ENCODE measurements at regions not wholly inside any gene's neighbourhood (a gene's known extent, or its start where the extent isn't known, plus 50 kb on each side); places are given as distances from the start of the nearest gene placed in this dataset.

- H3K9me2 ChIP-seq (ENCODE audit: insufficient read depth, low read length), result no peaks in the 10 kb centered on the region
- H3F3A ChIP-seq (ENCODE audit: insufficient read depth, low read length, poor library complexity, severe bottlenecking), result no peaks in the 10 kb centered on the region
- H3K9ac ChIP-seq (ENCODE audit: low read length), result no peak overlapping the region
- no peaks in the 10 kb centered on the region for H3K36me3 ChIP-seq (ENCODE audit: insufficient read depth, low read length)
- H3K27me3 ChIP-seq (ENCODE audit: insufficient read depth, low read depth, low read length), result no peaks in the 10 kb centered on the region
- no peak overlapping the region for H2AFZ ChIP-seq (ENCODE audit: low read depth, low read length)
- H3K9me3 ChIP-seq (ENCODE audit: low read length), result no peaks in the 10 kb centered on the region
- H3K79me2 ChIP-seq (replicated peaks; ENCODE audit: insufficient read depth, low read length), result no peaks in the 10 kb centered on the region
- no peak overlapping the region for H3K27ac ChIP-seq (ENCODE audit: low read length)
- no peak overlapping the region for H3K4me2 ChIP-seq (ENCODE audit: low read length)
- H4K20me1 ChIP-seq (ENCODE audit: insufficient read depth), result no peaks in the 10 kb centered on the region
- no peak overlapping the region for H3K4me3 ChIP-seq (ENCODE audit: low read length)
- TF ChIP-seq EZH2 (IDR thresholded peaks at IDR 0.05; ENCODE audit: borderline replicate concordance, insufficient read depth, low read length, poor library complexity, severe bottlenecking) (no peak), TAF1 (IDR thresholded peaks at IDR 0.05; ENCODE audit: low read depth) (no peak), RAD21 (conservative IDR thresholded peaks at IDR 0.05) (no peak), EP300 (conservative IDR thresholded peaks at IDR 0.05; ENCODE audit: poor library complexity, severe bottlenecking) (no peak), POLR2AphosphoS5 (IDR thresholded peaks at IDR 0.05) (no peak), SMC3 (conservative IDR thresholded peaks at IDR 0.05; ENCODE audit: poor library complexity) (no peak), MXI1 (conservative IDR thresholded peaks at IDR 0.05; ENCODE audit: poor library complexity, severe bottlenecking) (no peak), CTCF (IDR thresholded peaks at IDR 0.05; ENCODE audit: poor library complexity, severe bottlenecking) (no peak), REST (IDR thresholded peaks at IDR 0.05; ENCODE audit: borderline replicate concordance) (no peak)
Observed at GRCh38 chr6:91782802-91783201, 1195.9 kb upstream of the MAP3K7 start.

GRCh38 chr6:91781946-91782345 lies 1195.1 kb upstream of the MAP3K7 start:
- no peak overlapping the region for H3K9ac ChIP-seq (ENCODE audit: low read length)
- no peaks in the 10 kb centered on the region for H3K27me3 ChIP-seq (ENCODE audit: insufficient read depth, low read depth, low read length)
- H2AFZ ChIP-seq (ENCODE audit: low read depth, low read length), result no peak overlapping the region
- no peaks in the 10 kb centered on the region for H3K79me2 ChIP-seq (replicated peaks; ENCODE audit: insufficient read depth, low read length)
- no peaks in the 10 kb centered on the region for H3K36me3 ChIP-seq (ENCODE audit: insufficient read depth, low read length)
- H3F3A ChIP-seq (ENCODE audit: insufficient read depth, low read length, poor library complexity, severe bottlenecking), result no peaks in the 10 kb centered on the region
- H3K9me2 ChIP-seq (ENCODE audit: insufficient read depth, low read length), result no peaks in the 10 kb centered on the region
- no peak overlapping the region for H3K4me3 ChIP-seq (ENCODE audit: low read length)
- no peak overlapping the region for H3K4me2 ChIP-seq (ENCODE audit: low read length)
- no peak overlapping the region for H3K27ac ChIP-seq (ENCODE audit: low read length)
- no peaks in the 10 kb centered on the region for H4K20me1 ChIP-seq (ENCODE audit: insufficient read depth)
- no peak for TF ChIP-seq MXI1 (conservative IDR thresholded peaks at IDR 0.05; ENCODE audit: poor library complexity, severe bottlenecking)
- TF ChIP-seq CTCF (IDR thresholded peaks at IDR 0.05; ENCODE audit: poor library complexity, severe bottlenecking), result no peak
- no peak for TF ChIP-seq EZH2 (IDR thresholded peaks at IDR 0.05; ENCODE audit: borderline replicate concordance, insufficient read depth, low read length, poor library complexity, severe bottlenecking)
- TF ChIP-seq RAD21 (conservative IDR thresholded peaks at IDR 0.05), result no peak
- no peak for TF ChIP-seq TAF1 (IDR thresholded peaks at IDR 0.05; ENCODE audit: low read depth)
- TF ChIP-seq REST (IDR thresholded peaks at IDR 0.05; ENCODE audit: borderline replicate concordance), result no peak
- TF ChIP-seq EP300 (conservative IDR thresholded peaks at IDR 0.05; ENCODE audit: poor library complexity, severe bottlenecking), result no peak
- no peak for TF ChIP-seq SMC3 (conservative IDR thresholded peaks at IDR 0.05; ENCODE audit: poor library complexity)
- no peak for TF ChIP-seq POLR2AphosphoS5 (IDR thresholded peaks at IDR 0.05)
- no peaks in the 10 kb centered on the region for H3K9me3 ChIP-seq (ENCODE audit: low read length)
